Stimulated activated memory B cell treated with anti-CD40 and anti-IgM and Interleukin-4, amounts not matched to agents 10 μg/mL and 1 μg/mL and 100 μg/mL, for 72 hours (primary cell): ENCODE measurements at regions not wholly inside any gene's neighbourhood (a gene's known extent, or its start where the extent isn't known, plus 50 kb on each side); places are given as distances from the start of the nearest gene placed in this dataset.
"Not testable (repeated sequence)": the region's sequence is repeated elsewhere in the genome, so short reads cannot be mapped to it uniquely, and the experiment has no call there.

Experiments used
- ATAC-seq: fragments of 150-1000 bp; cut with Tn5 transposase; 2 replicates; pipeline ENCODE4 v1.10.0; 2021
- H3K27ac Mint-ChIP-seq: one replicate; pipeline ENCODE4 v1.8.0; 2022; ENCODE audit warnings: mild to moderate bottlenecking, mixed read lengths
- H3K27me3 Mint-ChIP-seq: one replicate; pipeline ENCODE4 v1.8.0; 2022; ENCODE audit warnings: mixed read lengths
- H3K36me3 Mint-ChIP-seq: one replicate; pipeline ENCODE4 v1.8.0; 2022; ENCODE audit warnings: mixed read lengths
- H3K4me1 Mint-ChIP-seq: one replicate; pipeline ENCODE4 v1.8.0; 2022; ENCODE audit warnings: mixed read lengths
- H3K4me3 Mint-ChIP-seq: one replicate; pipeline ENCODE4 v1.8.0; 2022; ENCODE audit warnings: mild to moderate bottlenecking, moderate library complexity, mixed read lengths
- H3K9me3 Mint-ChIP-seq: one replicate; pipeline ENCODE4 v1.8.0; 2022; ENCODE audit warnings: mixed read lengths

- not testable (repeated sequence) for H3K36me3 Mint-ChIP-seq, ATAC-seq, H3K4me3 Mint-ChIP-seq, H3K4me1 Mint-ChIP-seq, H3K27ac Mint-ChIP-seq
- Mint-ChIP-seq H3K9me3 (peaks cover 17% of the 10 kb centered on the region), H3K27me3 (peaks cover 15% of the 10 kb centered on the region)
Measured at GRCh38 chr4:49322610-49323572, 336.8 kb downstream of the CWH43 start.

DNA sequence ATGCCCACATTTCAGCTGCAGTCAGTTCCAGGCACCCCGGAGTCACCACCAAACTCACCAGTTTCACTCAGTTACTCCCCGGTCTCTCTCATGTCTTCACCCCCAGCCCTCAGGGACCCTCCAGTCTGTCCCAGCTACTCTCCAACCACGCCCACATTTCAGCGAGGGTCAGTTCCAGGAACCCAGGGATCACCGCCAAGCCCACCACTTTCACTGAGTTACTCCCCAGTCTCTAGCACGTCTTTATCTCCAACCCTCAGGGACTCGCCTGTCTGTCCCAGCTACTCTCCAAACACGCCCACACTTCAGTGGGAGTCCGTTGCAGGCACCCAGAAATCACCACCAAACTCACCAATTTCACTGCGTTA is 337.5 kb downstream of the CWH43 start:
- ATAC-seq, H3K4me1 Mint-ChIP-seq, H3K27ac Mint-ChIP-seq, H3K36me3 Mint-ChIP-seq, H3K4me3 Mint-ChIP-seq: not testable (repeated sequence)
- peaks cover 15% of the 10 kb centered on the region for H3K27me3 Mint-ChIP-seq
- peaks cover 17% of the 10 kb centered on the region for H3K9me3 Mint-ChIP-seq
